ENCODE measurements at regions not wholly inside any gene's neighbourhood (a gene's known extent, or its start where the extent isn't known, plus 50 kb on each side); places are given as distances from the start of the nearest gene placed in this dataset.

- TF ChIP-seq CTCF (IDR thresholded peaks at IDR 0.05) (no peak), POLR2A (IDR thresholded peaks at IDR 0.05) (no peak)
Measured at GRCh38 chr2:160613466-160614153, 120.0 kb upstream of the RBMS1 start.
